SK-N-SH (cell line): ENCODE measurements at regions not wholly inside any gene's neighbourhood (a gene's known extent, or its start where the extent isn't known, plus 50 kb on each side); places are given as distances from the start of the nearest gene placed in this dataset.

Experiments
- CTCF ChIA-PET: fragments of 300-600, 350-600 bp; formaldehyde crosslinking; extraction: SDS; loops from one replicate; lab custom pipeline; 2021; lab: Yijun Ruan, JAX
- POLR2A ChIA-PET: fragments of 350-600 bp; sonication (Branson Sonifier 250); formaldehyde crosslinking; extraction: SDS; loops from one replicate; lab custom pipeline; 2020; ENCODE audit warnings: antibody characterized with exemption, inconsistent platforms; lab: Yijun Ruan, JAX
- DNase-seq: peaks from one replicate; pipeline ENCODE4 v3.0.0; 2012
- H2AFZ ChIP-seq: fragments of 200-600 bp; sonication (generic); 2 replicates; pipeline ENCODE4 v1.8.1; 2016; ENCODE audit warnings: antibody characterized with exemption, mild to moderate bottlenecking, low read depth
- H3F3A ChIP-seq: fragments of 200-600 bp; sonication (generic); replicated peaks from 2 replicates; pipeline ENCODE3; 2016; ENCODE audit warnings: antibody characterized with exemption, mild to moderate bottlenecking; ENCODE audit not compliant: insufficient read depth
- H3K27ac ChIP-seq, 2 experiments: fragments of 200-500 bp in 1 of 2; fragments of 200-600 bp in 1 of 2; sonication (Bioruptor generic) in 1 of 2; sonication (generic), shearing (Covaris generic) in 1 of 2; 2 replicates each; pipeline versions ENCODE4 v1.5.1 to v1.6.1; 2014 to 2016; ENCODE audit warnings: low read depth in 2 of 2, inconsistent platforms in 1 of 2, low read length in 1 of 2, mild to moderate bottlenecking in 1 of 2, mixed read lengths in 1 of 2
- H3K27me3 ChIP-seq: fragments of 200-600 bp; sonication (generic), shearing (Covaris generic); 2 replicates; pipeline ENCODE4 v1.6.1; 2016; ENCODE audit warnings: mixed run types; ENCODE audit not compliant: insufficient read depth
- H3K36me3 ChIP-seq, 2 experiments: fragments of 200-500 bp in 1 of 2; fragments of 200-600 bp in 1 of 2; sonication (Bioruptor generic) in 1 of 2; sonication (generic) in 1 of 2; replicated peaks in 1 of 2; 2 replicates each; pipeline versions ENCODE3 to v1.5.1; 2014 to 2016; ENCODE audit warnings: low read length in 1 of 2, mild to moderate bottlenecking in 1 of 2; ENCODE audit not compliant: insufficient read depth in 2 of 2, control insufficient read depth in 1 of 2
- H3K4me1 ChIP-seq, 2 experiments: fragments of 200-500 bp in 1 of 2; fragments of 200-600 bp in 1 of 2; sonication (Bioruptor generic) in 1 of 2; sonication (generic), shearing (Covaris generic) in 1 of 2; 2 replicates each; pipeline versions ENCODE4 v1.5.1 to v1.6.1; 2014 to 2016; ENCODE audit warnings: low read depth in 1 of 2, low read length in 1 of 2, mixed run types in 1 of 2; ENCODE audit not compliant: insufficient read depth in 2 of 2, control insufficient read depth in 1 of 2
- H3K4me2 ChIP-seq: fragments of 200-600 bp; sonication (generic), shearing (Covaris generic); 2 replicates; pipeline ENCODE4 v1.6.1; 2017; ENCODE audit warnings: mixed run types
- H3K4me3 ChIP-seq, 2 experiments: fragments of 200-500 bp in 1 of 2; fragments of 200-600 bp in 1 of 2; sonication (Bioruptor generic) in 1 of 2; sonication (generic), shearing (Covaris generic) in 1 of 2; 2 replicates each; pipeline versions ENCODE4 v1.5.1 to v1.8.1; 2014 to 2016; ENCODE audit warnings: low read depth in 2 of 2, inconsistent platforms in 1 of 2, low read length in 1 of 2, mild to moderate bottlenecking in 1 of 2, mixed read lengths in 1 of 2, moderate library complexity in 1 of 2
- H3K79me2 ChIP-seq: fragments of 200-600 bp; sonication (generic); 2 replicates; pipeline ENCODE4 v1.8.1; 2017; ENCODE audit warnings: mild to moderate bottlenecking; ENCODE audit not compliant: insufficient read depth
- H3K9ac ChIP-seq: fragments of 200-600 bp; sonication (generic); 2 replicates; pipeline ENCODE4 v1.6.1; 2017; ENCODE audit warnings: mixed run types
- H3K9me2 ChIP-seq: fragments of 200-600 bp; sonication (generic); 2 replicates; pipeline ENCODE4 v1.6.1; 2017; ENCODE audit warnings: mixed run types
- H3K9me3 ChIP-seq: fragments of 200-600 bp; sonication (generic); 2 replicates; pipeline ENCODE4 v1.6.1; 2017; ENCODE audit warnings: mixed run types, mild to moderate bottlenecking, moderate library complexity
- H4K20me1 ChIP-seq: fragments of 200-600 bp; sonication (generic); 2 replicates; pipeline ENCODE4 v1.6.1; 2017; ENCODE audit warnings: mild to moderate bottlenecking, mixed run types; ENCODE audit not compliant: insufficient read depth
- GABPA ChIP-seq: IDR thresholded peaks from 2 replicates; pipeline ENCODE4 v1.4.0; 2012; ENCODE audit warnings: low read depth, mild to moderate bottlenecking
- IRF3 ChIP-seq: fragments of 150-350 bp; IDR thresholded peaks from 2 replicates; pipeline ENCODE4 v1.6.1; 2016; ENCODE audit warnings: mild to moderate bottlenecking, low read depth, low read length
- JUND ChIP-seq: IDR thresholded peaks from 2 replicates; pipeline ENCODE4 v1.4.0; 2012
- MEF2A ChIP-seq: IDR thresholded peaks from 2 replicates; pipeline ENCODE4 v1.4.0; 2012; ENCODE audit warnings: low read depth, borderline replicate concordance
- NRF1 ChIP-seq: IDR thresholded peaks from 2 replicates; pipeline ENCODE4 v1.6.1; 2012; ENCODE audit warnings: low read depth, mild to moderate bottlenecking, low read length
- PBX3 ChIP-seq: IDR thresholded peaks from 2 replicates; pipeline ENCODE4; 2012
- RAD21 ChIP-seq: IDR thresholded peaks from 2 replicates; pipeline ENCODE4 v1.6.1; 2012; ENCODE audit warnings: mild to moderate bottlenecking, low read length
- RXRA ChIP-seq: IDR thresholded peaks from 2 replicates; pipeline ENCODE4 v1.4.0; 2012; ENCODE audit warnings: low read depth, mild to moderate bottlenecking, borderline replicate concordance
- USF2 ChIP-seq: fragments of 150-350 bp; IDR thresholded peaks from 2 replicates; pipeline ENCODE4 v1.6.1; 2017; ENCODE audit warnings: antibody characterized with exemption, low read length, low read depth, borderline replicate concordance
- ZBTB33 ChIP-seq: IDR thresholded peaks from 2 replicates; pipeline ENCODE4 v1.4.0; 2012; ENCODE audit warnings: low read depth, borderline replicate concordance
- whole genome bisulfite sequencing: methylation state at CpG from one replicate; pipeline ENCODE4 v1.1.6; 2017; ENCODE audit warnings: low lambda C conversion rate; 5-methylcytosine and 5-hydroxymethylcytosine counted together

GRCh38 chr12:34626363-34627157 lies 604.3 kb downstream of the ALG10 start:
- Histone ChIP-seq H3K27me3 (no peaks in the 10 kb centered on the region), H3K4me3 (no peak overlapping the region), H3K36me3 (no peaks in the 10 kb centered on the region), H3K4me2 (no peak overlapping the region), H3K9ac (no peak overlapping the region), H2AFZ (no peak overlapping the region), H3F3A (no peaks in the 10 kb centered on the region), H3K27ac (no peak overlapping the region), H3K9me2 (no peaks in the 10 kb centered on the region), H4K20me1 (no peaks in the 10 kb centered on the region), H3K79me2 (no peaks in the 10 kb centered on the region), H3K4me1 (no peaks in the 10 kb centered on the region), H3K9me3 (no peaks in the 10 kb centered on the region)
- POLR2A ChIA-PET, result no interaction called here
- no peak for DNase-seq
- WGBS, result 3% methylated on average over 5 of the region's 5 CpGs
- TF ChIP-seq USF2, result no peak
- TF ChIP-seq MEF2A, result no peak
- no peak for TF ChIP-seq NRF1
- no peak for TF ChIP-seq ZBTB33
- no peak for TF ChIP-seq RXRA
- TF ChIP-seq PBX3, result no peak
- TF ChIP-seq GABPA, result no peak
- TF ChIP-seq IRF3, result no peak
- TF ChIP-seq JUND, result no peak
- no peak for TF ChIP-seq RAD21
- CTCF ChIA-PET, result no interaction called here
